K562 (cell line): ENCODE measurements at regions not wholly inside any gene's neighbourhood (a gene's known extent, or its start where the extent isn't known, plus 50 kb on each side); places are given as distances from the start of the nearest gene placed in this dataset.

Experiments
- ATAC-seq: fragments of 200-7000 bp; cut with Tn5 transposase; 3 replicates; pipeline ENCODE4 v1.9.1; 2020; ENCODE audit warnings: moderate library complexity
- BruUV-seq: library from RNA; stranded (reverse); fragments of 400-500 nt; replicated peaks from 2 replicates; lab custom pipeline; 2021; lab: Mats Ljungman, UMichigan
- CTCF ChIA-PET: fragments of 300-600 bp; formaldehyde crosslinking; extraction: SDS; loops from one replicate; lab custom pipeline; 2021; ENCODE audit warnings: low intra/inter-chr PET ratio; lab: Yijun Ruan, JAX
- POLR2A ChIA-PET: fragments of 300-600, 350-650 bp; sonication (Branson Sonifier 250); formaldehyde crosslinking; extraction: SDS; loops from one replicate; lab custom pipeline; 2021; ENCODE audit warnings: antibody characterized with exemption, inconsistent platforms; lab: Yijun Ruan, JAX
- DNase-seq, 4 experiments: peaks; one replicate each; pipeline versions ENCODE4 v3.0.0 to v3.0.0-alpha.2; 2011 to 2018; ENCODE audit warnings: low spot score in 3 of 4, mixed read lengths in 3 of 4; ENCODE audit errors: extremely low read depth in 1 of 4
- FAIRE-seq: peaks from 2 replicates; lab custom pipeline; 2011; peaks lifted over from hg19 to GRCh38; lab: Jason Lieb, UNC
- H2AFZ ChIP-seq: 2 replicates; pipeline ENCODE4 v1.6.0; 2011; ENCODE audit warnings: low read depth, low read length, control low read depth, inconsistent platforms
- H3K27ac ChIP-seq: fragments of 200-600 bp; 3 replicates; pipeline ENCODE4 v1.8.0; 2011; ENCODE audit warnings: low read depth, mild to moderate bottlenecking, control low read depth, inconsistent platforms, low read length, moderate library complexity, mixed read lengths; ENCODE audit errors: extremely low read depth
- H3K27me3 ChIP-seq, 2 experiments: fragments of 300-600 bp in 1 of 2; 2 replicates in 1 of 2; 3 replicates in 1 of 2; pipeline versions ENCODE4 v1.6.0 to v1.8.0; 2011; ENCODE audit warnings: inconsistent platforms in 2 of 2, low read length in 2 of 2, mild to moderate bottlenecking in 1 of 2, mixed read lengths in 1 of 2, moderate library complexity in 1 of 2; ENCODE audit not compliant: control insufficient read depth in 2 of 2, insufficient read depth in 2 of 2
- H3K36me3 ChIP-seq: fragments of 300-600 bp; 3 replicates; pipeline ENCODE4 v1.8.0; 2011; ENCODE audit warnings: mild to moderate bottlenecking, low read length, inconsistent platforms; ENCODE audit not compliant: control insufficient read depth, insufficient read depth
- H3K4me1 ChIP-seq, 2 experiments: fragments of 200-600 bp in 1 of 2; replicated peaks in 1 of 2; 2 replicates in 1 of 2; 3 replicates in 1 of 2; pipeline versions ENCODE4 v1.5.1 to v1.8.0; 2011; ENCODE audit warnings: inconsistent platforms in 2 of 2, low read length in 2 of 2, mild to moderate bottlenecking in 1 of 2, mixed read lengths in 1 of 2, moderate library complexity in 1 of 2; ENCODE audit not compliant: control insufficient read depth in 2 of 2, insufficient read depth in 2 of 2
- H3K4me2 ChIP-seq: 2 replicates; pipeline ENCODE4 v1.6.1; 2011; ENCODE audit warnings: low read length, control low read depth, inconsistent platforms, mixed read lengths; ENCODE audit not compliant: insufficient read depth
- H3K4me3 ChIP-seq: fragments of 200-600 bp; sonication (generic), shearing (Covaris generic); 2 replicates; pipeline ENCODE4 v1.5.1; 2016; ENCODE audit warnings: control low read depth, inconsistent platforms
- H3K79me2 ChIP-seq: fragments of 200-600 bp; 3 replicates; pipeline ENCODE4 v1.8.0; 2011; ENCODE audit warnings: low read length, inconsistent platforms; ENCODE audit not compliant: control insufficient read depth, insufficient read depth
- H3K9ac ChIP-seq, 2 experiments: 2 replicates each; pipeline versions ENCODE4 v1.6.0 to v1.6.1; 2011; ENCODE audit warnings: low read depth in 2 of 2, low read length in 2 of 2, control low read depth in 1 of 2, inconsistent platforms in 1 of 2, mild to moderate bottlenecking in 1 of 2, mixed read lengths in 1 of 2; ENCODE audit not compliant: insufficient read depth in 1 of 2
- H3K9me1 ChIP-seq: one replicate; pipeline ENCODE4 v1.6.0; 2011; ENCODE audit warnings: inconsistent platforms, mild to moderate bottlenecking, low read length, moderate library complexity; ENCODE audit not compliant: control insufficient read depth, insufficient read depth
- H3K9me3 ChIP-seq: replicated peaks from 2 replicates; pipeline ENCODE4 v1.5.1; 2011; ENCODE audit warnings: low read depth, low read length, inconsistent platforms; ENCODE audit not compliant: control insufficient read depth, insufficient read depth
- H4K20me1 ChIP-seq: replicated peaks from 2 replicates; pipeline ENCODE4 v1.6.1; 2011; ENCODE audit warnings: low read length, inconsistent platforms, mixed read lengths; ENCODE audit not compliant: control insufficient read depth, insufficient read depth
- E4F1 ChIP-seq: fragments of 250-450 bp; sonication (Bioruptor Pico); IDR thresholded peaks from 2 replicates; pipeline ENCODE4 v1.5.0; 2021; ENCODE audit warnings: mild to moderate bottlenecking, borderline replicate concordance
- ELK1 ChIP-seq: sonication (generic); formaldehyde crosslinking; IDR thresholded peaks from 2 replicates; pipeline ENCODE4 v1.8.1; 2022; ENCODE audit warnings: missing genetic modification reagents
- GTF2B ChIP-seq: IDR thresholded peaks from 2 replicates; pipeline ENCODE4 v1.6.1; 2011; ENCODE audit not compliant: insufficient read length; ENCODE audit errors: extremely low read depth
- KAT7 ChIP-seq: sonication (generic); formaldehyde crosslinking; IDR thresholded peaks from 2 replicates; pipeline ENCODE4 v1.8.0; 2022; ENCODE audit warnings: missing genetic modification reagents, mild to moderate bottlenecking, borderline replicate concordance
- KLF13 ChIP-seq: fragments of 450-650 bp; IDR thresholded peaks from 2 replicates; pipeline ENCODE4 v1.6.1; 2016; ENCODE audit warnings: missing genetic modification characterization, low read depth, mild to moderate bottlenecking, missing compliant biosample characterization, moderate library complexity, borderline replicate concordance
- NR3C1 ChIP-seq: sonication (generic); formaldehyde crosslinking; IDR thresholded peaks from 2 replicates; pipeline ENCODE4 v1.8.1; 2022; ENCODE audit warnings: missing genetic modification reagents
- PHB2 ChIP-seq: fragments of 450-650 bp; IDR thresholded peaks from 2 replicates; pipeline ENCODE4 v1.6.1; 2017; ENCODE audit warnings: low read depth
- POLR2G ChIP-seq: fragments of 200-400 bp; formaldehyde crosslinking; IDR thresholded peaks from 2 replicates; pipeline ENCODE4 v1.6.1; 2017; ENCODE audit warnings: low read depth, mild to moderate bottlenecking, antibody characterized with exemption, low read length, moderate library complexity
- RBM25 ChIP-seq: fragments of 200-400 bp; formaldehyde crosslinking; IDR thresholded peaks from 2 replicates; pipeline ENCODE4 v1.6.1; 2018; ENCODE audit warnings: low read length, low read depth, moderate library complexity; ENCODE audit not compliant: severe bottlenecking
- SRSF3 ChIP-seq: fragments of 200-400 bp; formaldehyde crosslinking; IDR thresholded peaks from 2 replicates; pipeline ENCODE4 v1.6.1; 2016; ENCODE audit warnings: mild to moderate bottlenecking, low read length, moderate library complexity; ENCODE audit not compliant: insufficient read depth
- STAT5A ChIP-seq: IDR thresholded peaks from 2 replicates; pipeline ENCODE4 v1.6.1; 2012; ENCODE audit warnings: low read length, inconsistent platforms, borderline replicate concordance
- TCF7 ChIP-seq: sonication (generic); IDR thresholded peaks from 2 replicates; pipeline ENCODE4 v1.6.1; 2016; ENCODE audit warnings: antibody characterized with exemption, borderline replicate concordance
- YBX1 ChIP-seq: fragments of 450-650 bp; IDR thresholded peaks from 2 replicates; pipeline ENCODE4 v1.7.1; 2016; ENCODE audit warnings: mild to moderate bottlenecking
- ZNF263 ChIP-seq: sonication (generic); formaldehyde crosslinking; IDR thresholded peaks from 2 replicates; pipeline ENCODE4 v1.8.0; 2022; ENCODE audit warnings: mild to moderate bottlenecking, missing genetic modification reagents, borderline replicate concordance
- ZNF282 ChIP-seq: sonication (generic); formaldehyde crosslinking; IDR thresholded peaks from 2 replicates; pipeline ENCODE4 v1.8.1; 2023; ENCODE audit warnings: missing genetic modification reagents
- ZNF445 ChIP-seq: fragments of 250-450 bp; sonication (Bioruptor Pico); IDR thresholded peaks from 2 replicates; pipeline ENCODE4 v1.4.0; 2020; ENCODE audit warnings: low read depth, mild to moderate bottlenecking, moderate library complexity
- WGBS: fragments of 100-300 bp; shearing (Covaris generic); methylation state at CpG from one replicate; pipeline ENCODE4 v1.1.6; 2016; ENCODE audit warnings: low coverage, mixed read lengths; ENCODE audit not compliant: insufficient coverage; ENCODE audit errors: missing lambda C conversion rate; 5-methylcytosine and 5-hydroxymethylcytosine counted together
- in situ Hi-C: fragments of 300-500 bp; cut with MboI; formaldehyde crosslinking; loops from 4 replicates; pipeline ENCODE4 v1.15.0; 2018; ENCODE audit warnings: inconsistent platforms, mixed read lengths
- intact Hi-C: fragments of 100-400 bp; cut with micrococcal nuclease; formaldehyde crosslinking; loops from 2 replicates; pipeline ENCODE4 v1.14.2; 2022

GRCh38 chr13:38053896-38054295, 184.3 kb upstream of the TRPC4 start:
- no peaks in the 10 kb centered on the region for H3K9me3 ChIP-seq
- no peak overlapping the region for H3K4me2 ChIP-seq
- BruUV-seq, result no TSS peak
- intact Hi-C loops, result no loop called here
- in situ Hi-C loops, result no loop called here
- no peaks in the 10 kb centered on the region for H3K36me3 ChIP-seq
- no peak overlapping the region for H2AFZ ChIP-seq
- no peak overlapping the region for H3K4me3 ChIP-seq
- no peaks in the 10 kb centered on the region for H3K4me1 ChIP-seq
- no peak overlapping the region for H3K9ac ChIP-seq
- FAIRE-seq, result no peak
- no peaks in the 10 kb centered on the region for H4K20me1 ChIP-seq
- TF ChIP-seq YBX1, result no peak
- no peak for TF ChIP-seq KLF13 (tag)
- no peak for TF ChIP-seq POLR2G
- no peak for TF ChIP-seq TCF7
- no peak for TF ChIP-seq GTF2B
- TF ChIP-seq STAT5A, result no peak
- no peak for TF ChIP-seq KAT7
- TF ChIP-seq SRSF3, result no peak
- TF ChIP-seq PHB2, result no peak
- no peak for TF ChIP-seq E4F1 (CRISPR knock-in tag)
- no peak for TF ChIP-seq RBM25
- TF ChIP-seq ZNF263 (CRISPR knock-in tag), result no peak
- TF ChIP-seq NR3C1 (CRISPR knock-in tag), result no peak
- TF ChIP-seq ZNF445 (CRISPR knock-in tag), result no peak
- no peak for TF ChIP-seq ELK1 (CRISPR knock-in tag)
- TF ChIP-seq ZNF282 (CRISPR knock-in tag), result no peak
- no peak for DNase-seq
- no peaks in the 10 kb centered on the region for H3K27me3 ChIP-seq
- ChIA-PET CTCF (no interaction called here), POLR2A (no interaction called here)
- ATAC-seq, result no peak
- H3K9me1 ChIP-seq, result no peaks in the 10 kb centered on the region
- WGBS, result 5% methylated on average over 3 of the region's 3 CpGs
- no peak overlapping the region for H3K27ac ChIP-seq
- no peaks in the 10 kb centered on the region for H3K79me2 ChIP-seq
